BE2C (cell line): ENCODE measurements at regions not wholly inside any gene's neighbourhood (a gene's known extent, or its start where the extent isn't known, plus 50 kb on each side); places are given as distances from the start of the nearest gene placed in this dataset.
A peak's percentile ranks its signal among the peaks of the same experiment; 100 is the strongest.

ENCODE experiments used
- DNase-seq: peaks from one replicate; pipeline ENCODE4 v3.0.0-alpha.2; 2020
- H3K27me3 ChIP-seq: fragments of 250-450 bp; sonication (Bioruptor Pico); 2 replicates; pipeline ENCODE4 v1.5.1; 2020; ENCODE audit warnings: mild to moderate bottlenecking
- H3K36me3 ChIP-seq: fragments of 250-450 bp; sonication (Bioruptor Pico); 2 replicates; pipeline ENCODE4 v1.5.1; 2020; ENCODE audit warnings: mild to moderate bottlenecking
- H3K4me1 ChIP-seq: fragments of 250-450 bp; sonication (Bioruptor Pico); 2 replicates; pipeline ENCODE4 v1.5.1; 2020
- H3K4me3 ChIP-seq: 2 replicates; pipeline ENCODE4 v1.5.1; 2011; ENCODE audit warnings: low read depth, low read length
- H3K9me3 ChIP-seq: fragments of 250-450 bp; sonication (Bioruptor Pico); 2 replicates; pipeline ENCODE4 v1.5.1; 2020
- CTCF ChIP-seq: IDR thresholded peaks from 2 replicates; pipeline ENCODE4 v1.5.1; 2012; ENCODE audit warnings: mild to moderate bottlenecking, low read depth, low read length

- no peak for TF ChIP-seq CTCF
- DNase-seq, result no peak
- no peaks in the 10 kb centered on the region for H3K9me3 ChIP-seq
- H3K4me3 ChIP-seq, result no peak overlapping the region
- no peaks in the 10 kb centered on the region; the same call in 1 of the 2 replicates for H3K4me1 ChIP-seq
- H3K36me3 ChIP-seq, result no peaks in the 10 kb centered on the region
- no peaks in the 10 kb centered on the region for H3K27me3 ChIP-seq
Measured at GRCh38 chr20:47971058-47971791, 185.9 kb upstream of the SULF2 start.

- Histone ChIP-seq H3K36me3 (no peaks in the 10 kb centered on the region), H3K27me3 (no peaks in the 10 kb centered on the region), H3K4me1 (no peaks in the 10 kb centered on the region; the same call in 1 of the 2 replicates), H3K4me3 (no peak overlapping the region), H3K9me3 (no peaks in the 10 kb centered on the region)
- no peak for TF ChIP-seq CTCF
- no peak for DNase-seq
Measured at GRCh38 chr20:47970282-47970903, 185.1 kb upstream of the SULF2 start.

GRCh38 chr20:47969426-47969825 is 184.1 kb upstream of the SULF2 start:
- H3K4me3 ChIP-seq, result no peak overlapping the region
- no peaks in the 10 kb centered on the region for H3K27me3 ChIP-seq
- no peaks in the 10 kb centered on the region; the same call in 1 of the 2 replicates for H3K4me1 ChIP-seq
- TF ChIP-seq CTCF, result no peak
- no peaks in the 10 kb centered on the region for H3K9me3 ChIP-seq
- H3K36me3 ChIP-seq, result no peaks in the 10 kb centered on the region
- no peak for DNase-seq

GRCh38 chr20:47968541-47969310 is 183.4 kb upstream of the SULF2 start:
- Histone ChIP-seq H3K4me3 (no peak overlapping the region), H3K9me3 (no peaks in the 10 kb centered on the region), H3K4me1 (no peaks in the 10 kb centered on the region; the same call in 1 of the 2 replicates), H3K27me3 (no peaks in the 10 kb centered on the region), H3K36me3 (no peaks in the 10 kb centered on the region)
- no peak for DNase-seq
- no peak for TF ChIP-seq CTCF

GRCh38 chr20:47964149-47964548 is 178.9 kb upstream of the SULF2 start:
- no peak for TF ChIP-seq CTCF
- no peak overlapping the region for H3K4me3 ChIP-seq
- H3K36me3 ChIP-seq, result no peaks in the 10 kb centered on the region
- peaks cover 14% of the 10 kb centered on the region for H3K4me1 ChIP-seq
- H3K9me3 ChIP-seq, result no peaks in the 10 kb centered on the region
- DNase-seq, result no peak
- no peaks in the 10 kb centered on the region for H3K27me3 ChIP-seq

- no peak for TF ChIP-seq CTCF
- Histone ChIP-seq H3K9me3 (no peaks in the 10 kb centered on the region), H3K4me3 (no peak overlapping the region), H3K36me3 (no peaks in the 10 kb centered on the region), H3K4me1 (peaks cover 14% of the 10 kb centered on the region), H3K27me3 (no peaks in the 10 kb centered on the region)
- peak; percentile 82 for DNase-seq
Measured at GRCh38 chr20:47963022-47963421, 177.7 kb upstream of the SULF2 start.
